HG03571 (cell line): ENCODE measurements at regions not wholly inside any gene's neighbourhood (a gene's known extent, or its start where the extent isn't known, plus 50 kb on each side); places are given as distances from the start of the nearest gene placed in this dataset.
A peak's percentile ranks its signal among the peaks of the same experiment; 100 is the strongest.

Experiments used
- ATAC-seq: cut with Tn5 transposase; IDR thresholded peaks from one replicate; pipeline ENCODE4 v1.9.1; 2021; ENCODE audit not compliant: unreplicated experiment

DNA sequence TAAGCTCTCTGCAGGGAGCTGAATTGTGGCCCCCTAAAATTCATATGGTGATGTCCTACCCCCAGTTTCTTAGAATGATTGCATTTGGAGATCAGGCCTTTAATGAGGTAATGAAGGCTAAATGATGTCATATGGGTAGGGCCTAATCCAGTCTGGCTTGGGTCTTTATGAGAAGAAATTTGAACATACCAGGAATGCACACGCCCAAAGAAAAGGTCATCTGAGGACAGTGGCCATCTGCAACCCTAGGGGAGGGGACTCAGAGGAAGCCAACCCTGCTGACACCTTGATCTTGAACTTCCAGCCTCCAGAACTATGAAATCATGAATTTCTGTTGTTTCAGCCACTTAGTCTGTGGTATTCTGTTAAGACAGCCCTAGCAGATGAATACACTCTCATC is 426.7 kb downstream of the EPHA4 start:
- ATAC-seq: no peak

DNA sequence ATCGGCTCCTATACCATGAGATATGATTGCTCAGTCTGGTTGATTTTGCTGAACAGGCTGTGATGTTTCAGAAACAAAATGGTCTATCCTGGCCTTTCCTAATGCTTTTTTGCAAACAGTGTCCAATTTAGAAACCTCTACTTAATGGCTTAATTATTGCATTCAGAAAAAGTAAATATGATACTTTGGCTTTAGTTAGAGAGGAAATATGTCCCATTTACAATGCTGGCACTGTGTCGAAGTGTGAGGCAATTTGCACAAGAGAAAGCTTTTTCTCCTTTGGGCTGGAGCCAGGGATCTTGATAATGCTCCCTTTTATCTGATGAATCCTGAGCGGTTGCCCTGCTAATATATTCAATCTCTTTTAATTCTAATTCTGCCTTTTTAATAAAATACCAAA is 418.9 kb downstream of the EPHA4 start:
- no peak for ATAC-seq

GRCh38 chr2:221154176-221154575 is 417.9 kb downstream of the EPHA4 start:
- ATAC-seq: no peak

DNA sequence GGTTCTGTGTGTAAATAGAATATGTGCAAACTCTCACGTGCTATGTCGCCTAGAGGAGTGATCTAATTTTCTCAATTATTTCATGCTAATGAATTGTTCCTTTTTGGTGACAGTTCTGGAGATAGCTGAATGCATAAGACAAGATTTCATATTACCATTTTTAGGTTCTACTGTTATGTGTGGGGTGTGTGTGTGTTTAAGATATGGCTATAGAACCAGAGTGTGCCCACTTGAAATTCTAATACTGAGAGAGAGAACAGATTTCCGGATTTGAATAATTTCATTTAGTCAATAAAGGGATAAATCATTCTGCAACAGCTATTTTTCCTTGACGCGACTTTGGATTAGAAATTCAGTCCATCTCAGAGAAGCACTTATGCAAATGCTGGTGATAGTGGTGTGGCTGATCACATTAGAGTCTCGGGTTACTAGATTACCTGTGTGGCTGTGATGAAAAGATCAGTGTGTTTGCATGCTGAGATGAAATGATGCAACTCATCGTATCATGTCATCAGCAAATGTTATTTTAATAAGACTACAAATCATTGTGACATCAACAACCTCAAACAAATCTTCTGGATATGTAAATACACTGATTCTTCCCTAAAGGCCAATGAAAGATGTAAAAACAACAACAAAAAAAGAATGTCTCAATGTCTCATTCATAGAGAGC is 415.9 kb downstream of the EPHA4 start:
- ATAC-seq: no peak

- ATAC-seq: no peak
Observed at GRCh38 chr2:221161186-221161585, 410.9 kb downstream of the EPHA4 start.

DNA sequence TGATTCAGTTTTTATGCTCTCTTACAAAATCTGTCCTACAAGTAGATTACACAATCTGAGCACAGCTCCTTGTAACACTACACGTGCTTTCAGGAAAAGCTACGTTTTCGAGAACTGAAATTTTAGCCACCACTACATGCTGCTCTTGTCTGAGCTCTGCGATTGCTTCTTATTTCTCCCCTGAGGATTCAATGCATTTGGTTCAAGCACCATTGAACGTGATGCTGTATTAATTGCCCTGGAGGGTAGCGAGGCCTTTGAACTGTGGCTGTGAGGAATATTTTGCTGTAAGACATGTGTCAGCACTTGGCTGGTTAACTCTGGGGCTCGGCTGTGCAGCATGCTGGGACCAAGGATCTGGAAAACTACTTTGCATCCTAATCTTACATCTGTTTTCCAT is 405.8 kb downstream of the EPHA4 start:
- ATAC-seq: no peak

GRCh38 chr2:221167561-221167960 is 404.5 kb downstream of the EPHA4 start:
- ATAC-seq: no peak

DNA sequence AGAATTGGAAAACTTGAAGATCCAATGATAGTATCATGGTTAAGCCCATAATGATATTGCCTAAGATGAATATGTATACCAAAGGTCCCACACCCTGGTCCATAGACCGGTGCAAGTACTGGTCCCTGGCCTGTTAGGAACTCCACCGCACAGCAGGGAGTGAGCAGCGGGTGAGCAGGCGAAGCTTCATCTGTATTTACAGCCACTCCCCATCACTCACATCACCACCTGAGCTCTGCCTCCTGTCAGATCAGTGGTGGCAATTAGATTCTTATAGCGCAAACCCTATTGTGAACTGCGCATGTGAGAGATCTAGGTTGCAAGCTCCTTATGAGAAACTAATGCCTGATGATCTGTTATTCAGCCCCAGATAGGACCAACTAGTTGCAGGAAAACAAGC is 402.4 kb downstream of the EPHA4 start:
- no peak for ATAC-seq

- no peak for ATAC-seq
Observed at GRCh38 chr2:221170548-221170947, 401.6 kb downstream of the EPHA4 start.

DNA sequence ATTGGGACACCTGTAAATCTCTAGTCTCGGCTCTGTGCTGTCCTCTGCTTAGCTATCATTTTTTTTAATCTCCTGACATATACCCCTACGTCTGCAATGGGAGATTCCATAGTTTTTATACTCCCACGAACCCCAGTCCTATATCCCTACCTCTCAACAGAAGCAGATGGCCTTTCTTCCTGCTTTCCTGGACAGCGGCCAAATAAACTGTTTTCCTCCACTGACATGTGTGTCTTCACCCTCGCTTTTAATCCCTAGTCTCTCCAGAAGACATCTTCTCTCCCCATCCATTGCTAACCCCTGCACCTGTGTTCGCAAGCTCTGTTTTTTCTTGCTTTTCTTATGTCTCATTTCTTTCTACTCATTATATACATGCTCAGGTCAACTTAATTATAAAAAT is 395.4 kb downstream of the EPHA4 start:
- ATAC-seq: no peak

- no peak for ATAC-seq
Observed at GRCh38 chr2:221178139-221178538, 394.0 kb downstream of the EPHA4 start.

DNA sequence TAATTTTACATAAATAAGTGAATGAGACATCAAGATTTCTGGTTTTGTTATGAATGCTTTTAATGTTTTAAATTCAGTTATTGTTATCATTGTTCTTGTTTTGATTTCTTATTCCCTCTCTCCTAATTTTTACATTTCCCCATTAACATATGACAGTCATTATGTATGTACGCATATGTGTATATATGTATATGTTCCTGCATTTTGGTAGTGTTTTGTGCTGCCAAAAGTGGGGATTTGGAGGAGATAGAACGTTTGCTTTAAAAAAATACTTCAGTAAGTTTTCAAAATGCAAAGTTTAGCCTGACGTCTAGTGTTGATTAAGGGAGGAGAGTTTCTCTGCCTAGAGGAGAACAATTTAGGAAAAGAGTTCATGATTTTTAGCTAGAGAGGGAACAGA is 385.2 kb downstream of the EPHA4 start:
- ATAC-seq: no peak

DNA sequence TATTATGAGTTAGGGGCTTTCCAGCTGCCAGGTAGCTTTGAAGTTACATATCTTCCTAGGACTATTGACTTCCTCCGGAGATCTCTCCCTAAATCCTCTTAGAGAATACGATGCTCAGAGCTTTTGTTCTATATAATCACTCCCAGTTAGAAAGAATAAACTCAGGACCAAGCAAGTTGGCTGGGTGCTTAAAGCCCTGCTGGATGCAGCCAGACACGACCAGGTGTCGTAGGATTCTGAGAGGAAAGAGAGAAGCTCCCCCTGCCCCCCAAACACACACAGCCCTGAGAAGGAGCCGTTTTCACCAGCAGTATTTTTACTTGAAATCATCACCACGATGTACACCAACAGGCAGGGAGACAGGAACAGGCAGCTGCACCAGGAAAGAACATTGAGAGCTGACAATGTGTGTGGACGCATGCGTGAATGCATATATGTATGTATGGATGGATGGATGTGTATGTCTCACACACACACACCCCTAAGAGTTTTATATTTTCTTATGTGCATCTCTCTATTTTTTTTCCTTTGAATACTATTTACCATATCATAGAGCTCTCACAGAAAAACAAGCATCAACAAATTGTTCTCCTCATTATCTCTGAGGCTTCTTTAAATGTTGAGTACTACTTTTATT is 382.6 kb downstream of the EPHA4 start:
- ATAC-seq: no peak

GRCh38 chr2:221195829-221196228 is 376.3 kb downstream of the EPHA4 start:
- no peak for ATAC-seq

- ATAC-seq: no peak
Observed at GRCh38 chr2:221197225-221197856, 374.8 kb downstream of the EPHA4 start.

- no peak for ATAC-seq
Observed at GRCh38 chr2:221198309-221198708, 373.8 kb downstream of the EPHA4 start.

- ATAC-seq: no peak
Observed at GRCh38 chr2:221200184-221200839, 371.8 kb downstream of the EPHA4 start.

DNA sequence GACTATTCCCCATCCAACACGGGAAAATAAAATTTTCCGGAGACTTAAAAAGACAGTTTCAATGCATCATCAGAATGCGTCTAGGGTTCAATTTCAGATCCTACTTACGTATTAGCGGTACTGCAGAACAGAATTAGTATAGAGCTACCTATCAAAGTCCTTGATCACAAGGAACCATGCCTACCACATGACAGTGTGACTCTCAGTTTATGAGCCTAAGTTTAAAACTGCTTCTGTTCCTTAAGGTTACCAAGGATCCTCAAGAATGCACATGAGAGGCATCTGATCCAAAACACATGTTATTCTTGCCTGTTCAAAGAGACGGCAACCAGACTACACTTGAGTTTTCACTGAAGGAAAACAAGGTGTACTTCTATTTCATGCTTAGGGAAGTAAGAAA is 369.7 kb downstream of the EPHA4 start:
- no peak for ATAC-seq

- ATAC-seq: peak; percentile 59
Observed at GRCh38 chr2:221203125-221203524, 369.0 kb downstream of the EPHA4 start.

DNA sequence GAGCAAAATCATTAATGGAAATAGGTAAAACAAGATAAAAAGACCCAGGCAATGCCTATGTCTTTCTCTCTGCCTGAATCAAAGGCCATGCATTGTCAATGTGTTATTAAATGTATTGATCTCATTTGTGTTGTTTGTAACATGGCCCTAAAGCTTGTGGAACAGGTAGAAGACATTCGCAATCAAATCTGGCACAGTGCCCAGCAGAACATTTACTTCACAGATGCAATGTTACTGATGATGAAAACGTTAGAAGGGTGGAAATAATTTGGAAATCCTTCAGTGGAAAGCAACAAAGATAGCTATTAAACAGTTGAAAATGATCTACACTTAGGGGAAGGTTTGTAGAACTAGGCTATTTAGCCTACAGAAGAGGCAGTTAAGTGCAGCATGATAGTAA is 368.2 kb downstream of the EPHA4 start:
- ATAC-seq: no peak

- ATAC-seq: no peak
Observed at GRCh38 chr2:221204699-221205098, 367.4 kb downstream of the EPHA4 start.

GRCh38 chr2:221205103-221205673 is 366.9 kb downstream of the EPHA4 start:
- ATAC-seq: no peak
